Muscle layer of colon (tissue), 2 donors: ENCODE measurements at regions not wholly inside any gene's neighbourhood (a gene's known extent, or its start where the extent isn't known, plus 50 kb on each side); places are given as distances from the start of the nearest gene placed in this dataset.

Experiments
- H3K27ac ChIP-seq: one replicate; pipeline ENCODE4 v1.7.0; 2013; ENCODE audit warnings: low read depth, mild to moderate bottlenecking, low read length, moderate library complexity
- H3K27me3 ChIP-seq, 2 donors: one replicate each; pipeline ENCODE4 v1.7.0; 2013; ENCODE audit warnings: low read length in 2 of 2, mild to moderate bottlenecking in 2 of 2; ENCODE audit not compliant: insufficient read depth in 2 of 2, control insufficient read depth in 1 of 2
- H3K36me3 ChIP-seq: one replicate; pipeline ENCODE4 v1.7.0; 2013; ENCODE audit warnings: mild to moderate bottlenecking, low read length; ENCODE audit not compliant: insufficient read depth
- H3K4me1 ChIP-seq: one replicate; pipeline ENCODE4 v1.7.0; 2013; ENCODE audit warnings: mild to moderate bottlenecking, low read length; ENCODE audit not compliant: insufficient read depth
- H3K4me3 ChIP-seq, 2 donors: one replicate each; pipeline ENCODE4 v1.7.0; 2013; ENCODE audit warnings: low read length in 2 of 2, low read depth in 1 of 2, mild to moderate bottlenecking in 1 of 2, moderate library complexity in 1 of 2
- H3K9ac ChIP-seq: one replicate; pipeline ENCODE4 v1.7.0; 2013; ENCODE audit warnings: low read length
- H3K9me3 ChIP-seq: one replicate; pipeline ENCODE4 v1.7.0; 2013; ENCODE audit warnings: mild to moderate bottlenecking, low read length
- donor health status: abdominal sarcoma.
- donor health status: Adenocarcinoma of cecum.

DNA sequence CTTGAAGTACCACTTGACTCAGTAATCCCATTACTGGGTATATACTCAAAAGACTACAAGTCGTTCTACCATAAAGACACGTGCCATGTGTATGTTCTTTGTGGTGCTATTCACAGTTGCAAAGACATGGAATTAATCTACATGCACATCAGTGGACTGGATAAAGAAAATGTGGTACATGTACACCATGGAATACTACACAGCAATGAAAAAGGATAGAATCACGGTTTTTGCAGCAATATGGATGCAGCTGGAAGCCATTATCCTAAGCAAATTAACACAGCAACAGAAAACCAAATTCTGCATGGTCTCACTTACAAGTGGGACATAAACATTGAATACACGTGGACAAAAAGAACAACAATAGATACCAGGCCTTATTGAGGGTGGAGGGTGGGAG lies 583.4 kb upstream of the CELF2 start:
- Histone ChIP-seq H3K36me3 (no peaks in the 10 kb centered on the region), H3K27me3 (no peaks in the 10 kb centered on the region), H3K9ac (no peak overlapping the region), H3K9me3 (no peaks in the 10 kb centered on the region), H3K27ac (no peak overlapping the region), H3K4me3 (no peak overlapping the region), H3K4me1 (no peaks in the 10 kb centered on the region)

DNA sequence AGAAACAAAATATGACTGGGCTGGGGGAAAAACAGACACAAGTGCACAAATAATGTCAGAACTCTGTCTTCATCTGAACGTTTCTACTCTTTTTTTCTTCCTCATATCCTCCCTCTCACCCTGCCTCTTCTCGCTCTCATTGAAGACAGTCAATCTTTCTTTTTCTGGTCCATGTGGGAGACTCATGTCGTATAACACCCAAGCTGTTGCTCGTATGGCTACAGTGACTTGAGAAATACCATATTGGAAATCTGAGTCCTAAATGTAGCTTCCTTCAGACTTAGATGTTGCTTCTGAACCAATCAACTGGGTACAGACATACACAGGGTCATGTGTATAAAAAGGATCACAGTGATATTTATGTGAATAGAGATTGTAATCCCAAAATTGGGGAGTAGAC lies 579.8 kb upstream of the CELF2 start:
- Histone ChIP-seq H3K36me3 (no peaks in the 10 kb centered on the region), H3K9me3 (no peaks in the 10 kb centered on the region), H3K9ac (no peak overlapping the region), H3K4me3 (no peak overlapping the region), H3K27ac (no peak overlapping the region), H3K27me3 (no peaks in the 10 kb centered on the region), H3K4me1 (no peaks in the 10 kb centered on the region)

DNA sequence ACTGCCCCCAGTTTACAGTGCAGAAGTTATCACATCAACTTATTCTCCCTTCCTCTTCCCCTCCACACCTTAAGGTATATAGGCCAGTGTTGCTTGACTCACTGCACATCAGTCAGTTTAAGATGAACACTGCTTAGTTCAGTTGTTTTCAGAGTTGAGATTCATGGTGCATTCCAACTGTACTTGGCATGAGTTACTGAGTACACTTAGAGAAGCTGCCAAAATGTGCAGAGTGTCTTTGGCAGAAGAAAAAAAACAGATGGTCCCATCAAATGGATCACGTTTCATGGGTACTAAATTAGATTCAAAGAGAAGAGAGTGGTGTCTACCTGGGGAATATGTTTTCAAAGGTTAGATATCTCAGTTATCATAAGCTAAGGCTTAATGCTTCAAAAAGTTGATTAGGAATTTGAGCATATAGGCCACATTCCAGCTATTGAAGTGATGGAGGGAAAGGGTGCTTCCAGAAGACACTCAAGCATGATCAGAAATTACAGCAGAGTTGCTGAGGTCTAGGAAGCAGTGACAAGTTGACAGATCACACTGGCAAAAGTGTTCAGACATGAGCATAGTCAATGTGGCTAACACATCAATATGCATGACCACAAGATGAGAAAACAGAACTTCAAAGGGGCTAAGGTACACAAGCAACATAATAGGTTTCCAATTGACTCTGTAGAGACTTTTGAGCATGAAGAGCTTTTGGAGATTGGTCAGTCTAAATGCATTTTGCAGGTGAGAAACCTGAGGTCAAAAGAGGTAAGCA lies 579.2 kb upstream of the CELF2 start:
- no peaks in the 10 kb centered on the region for H3K4me1 ChIP-seq
- H3K27me3 ChIP-seq: no peaks in the 10 kb centered on the region
- H3K9ac ChIP-seq: no peak overlapping the region
- H3K27ac ChIP-seq: no peak overlapping the region
- H3K4me3 ChIP-seq: no peak overlapping the region
- H3K36me3 ChIP-seq: no peaks in the 10 kb centered on the region
- no peaks in the 10 kb centered on the region for H3K9me3 ChIP-seq

DNA sequence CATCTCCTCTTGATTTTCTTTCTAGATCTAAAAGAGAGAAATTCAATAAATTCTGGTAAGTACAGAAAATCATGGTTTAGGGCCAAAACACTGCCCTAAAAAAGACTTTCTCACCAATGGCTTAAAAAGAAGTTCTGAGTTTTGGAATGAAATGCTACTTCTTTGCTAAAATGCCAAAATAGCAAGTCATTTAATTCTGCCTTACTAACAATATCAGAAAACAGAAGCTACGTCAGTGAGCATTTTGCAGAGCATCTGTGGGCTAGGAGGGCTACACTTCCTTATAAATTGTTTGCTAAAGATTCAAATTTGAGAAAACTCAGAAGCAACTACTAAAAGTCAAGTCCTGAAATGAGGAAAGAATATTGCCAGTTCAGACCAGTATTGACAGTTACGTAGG lies 560.8 kb upstream of the CELF2 start:
- no peaks in the 10 kb centered on the region for H3K27me3 ChIP-seq

DNA sequence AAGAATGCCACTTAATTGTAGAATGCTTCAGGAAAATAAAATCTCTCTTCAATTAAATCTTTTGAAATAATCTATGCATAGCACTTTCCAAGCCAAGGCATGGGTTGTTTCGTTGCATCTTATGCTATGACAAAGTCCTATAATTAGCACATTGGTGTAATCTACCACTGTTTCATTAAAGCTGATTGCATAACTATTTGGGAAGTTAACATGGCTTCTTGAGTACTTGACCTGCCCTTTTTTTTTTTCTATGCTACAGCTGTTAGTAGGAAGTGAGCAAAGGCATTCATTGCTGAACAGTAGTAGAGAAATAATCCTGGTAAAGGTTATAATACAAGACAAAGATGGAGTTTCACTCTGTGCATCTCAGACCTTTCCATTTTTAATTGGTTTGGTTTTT lies 557.2 kb upstream of the CELF2 start:
- H3K27me3 ChIP-seq: no peaks in the 10 kb centered on the region
- H3K36me3 ChIP-seq: no peaks in the 10 kb centered on the region
- H3K4me1 ChIP-seq: no peaks in the 10 kb centered on the region
- H3K27ac ChIP-seq: no peak overlapping the region
- H3K4me3 ChIP-seq: no peak overlapping the region
- no peak overlapping the region for H3K9ac ChIP-seq
- H3K9me3 ChIP-seq: no peaks in the 10 kb centered on the region

More for the DNA sequence above, 560.8 kb upstream of the CELF2 start:
- H3K4me1 ChIP-seq: no peaks in the 10 kb centered on the region
- H3K36me3 ChIP-seq: no peaks in the 10 kb centered on the region
- H3K9me3 ChIP-seq: no peaks in the 10 kb centered on the region
- H3K9ac ChIP-seq: no peak overlapping the region
- no peak overlapping the region for H3K27ac ChIP-seq
- no peak overlapping the region for H3K4me3 ChIP-seq

DNA sequence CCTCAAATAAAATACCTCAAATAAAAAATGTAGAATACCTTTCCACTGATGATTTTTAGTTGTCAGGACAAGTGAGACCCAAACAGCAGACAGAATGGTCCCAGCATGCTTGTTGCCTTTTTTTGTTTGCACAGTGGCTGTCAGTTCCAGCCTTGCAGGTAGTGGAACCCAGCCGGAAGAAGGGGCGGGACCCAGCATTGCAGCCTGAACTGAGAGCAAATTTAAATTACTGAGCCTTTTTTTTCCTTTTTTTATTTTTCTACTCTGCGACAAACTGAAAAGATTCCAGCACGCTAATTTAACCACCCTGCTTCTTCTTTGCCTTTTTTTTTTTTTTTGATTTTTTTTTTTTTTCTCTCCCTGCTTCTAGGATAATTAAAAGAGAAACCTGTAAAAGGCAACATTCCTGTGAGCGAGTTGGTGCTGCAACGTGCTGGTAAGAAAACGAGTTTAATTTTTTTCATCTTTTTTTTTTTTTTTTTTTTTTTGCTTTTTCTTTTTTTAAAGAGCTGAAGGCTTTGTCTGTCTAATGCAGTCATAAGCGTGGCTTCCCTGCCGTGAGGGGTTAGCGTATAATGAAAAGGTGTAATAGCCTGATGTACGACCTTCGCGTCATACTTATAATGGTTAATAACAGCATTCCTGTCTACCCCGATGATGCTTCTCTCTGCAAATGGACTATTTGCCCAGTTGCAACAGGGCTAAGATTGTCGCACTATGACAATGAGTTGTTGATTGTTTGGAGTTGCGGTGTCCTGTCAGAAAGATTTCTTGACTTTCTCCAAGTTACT lies 555.3 kb upstream of the CELF2 start:
- no peaks in the 10 kb centered on the region for H3K9me3 ChIP-seq
- no peak overlapping the region for H3K27ac ChIP-seq
- H3K4me3 ChIP-seq: no peak overlapping the region
- no peak overlapping the region for H3K9ac ChIP-seq
- H3K4me1 ChIP-seq: no peaks in the 10 kb centered on the region
- H3K27me3 ChIP-seq: no peaks in the 10 kb centered on the region
- no peaks in the 10 kb centered on the region for H3K36me3 ChIP-seq

DNA sequence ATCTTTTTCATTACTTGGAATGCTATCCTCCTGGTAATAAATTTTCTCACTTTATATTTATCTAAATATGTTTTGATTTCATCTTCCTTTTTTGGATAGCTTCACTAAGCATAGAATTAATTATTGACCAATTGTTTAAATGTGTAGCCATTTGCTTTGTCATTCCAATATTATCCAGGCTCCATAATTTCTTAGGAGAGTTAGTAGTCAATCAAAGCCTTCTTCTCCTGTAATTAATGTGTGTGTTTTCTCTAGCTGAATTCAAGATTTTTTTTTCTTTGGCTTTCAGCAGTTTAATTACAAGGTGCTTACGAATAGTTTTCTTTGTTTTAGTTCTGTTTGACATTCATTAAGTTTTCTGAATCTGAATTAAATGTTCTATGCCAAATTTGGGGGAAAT lies 545.9 kb upstream of the CELF2 start:
- Histone ChIP-seq H3K27ac (no peak overlapping the region), H3K9ac (no peak overlapping the region), H3K9me3 (no peaks in the 10 kb centered on the region), H3K4me1 (no peaks in the 10 kb centered on the region), H3K4me3 (no peak overlapping the region), H3K36me3 (no peaks in the 10 kb centered on the region), H3K27me3 (no peaks in the 10 kb centered on the region)

DNA sequence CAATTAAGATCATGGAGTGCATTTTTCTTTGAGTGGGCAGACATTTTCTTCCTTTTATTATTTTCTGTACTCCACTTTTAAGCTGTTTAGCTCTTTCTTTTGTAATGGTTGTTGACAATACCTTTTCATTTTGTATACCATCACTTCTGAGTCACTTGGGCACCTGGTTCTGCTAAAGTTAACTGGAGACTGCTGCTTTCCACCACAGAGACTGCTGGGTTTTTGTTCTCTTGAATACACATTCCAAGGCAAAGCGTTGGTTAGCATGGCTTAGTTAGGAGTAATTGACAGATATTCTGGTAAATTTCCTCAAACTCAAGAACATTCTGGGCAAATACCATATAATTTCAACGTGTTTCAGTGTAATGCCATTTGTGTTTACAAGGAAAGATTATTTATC lies 541.9 kb upstream of the CELF2 start:
- Histone ChIP-seq H3K4me3 (no peak overlapping the region), H3K4me1 (no peaks in the 10 kb centered on the region), H3K9ac (no peak overlapping the region), H3K9me3 (no peaks in the 10 kb centered on the region), H3K27ac (no peak overlapping the region), H3K27me3 (no peaks in the 10 kb centered on the region), H3K36me3 (no peaks in the 10 kb centered on the region)

DNA sequence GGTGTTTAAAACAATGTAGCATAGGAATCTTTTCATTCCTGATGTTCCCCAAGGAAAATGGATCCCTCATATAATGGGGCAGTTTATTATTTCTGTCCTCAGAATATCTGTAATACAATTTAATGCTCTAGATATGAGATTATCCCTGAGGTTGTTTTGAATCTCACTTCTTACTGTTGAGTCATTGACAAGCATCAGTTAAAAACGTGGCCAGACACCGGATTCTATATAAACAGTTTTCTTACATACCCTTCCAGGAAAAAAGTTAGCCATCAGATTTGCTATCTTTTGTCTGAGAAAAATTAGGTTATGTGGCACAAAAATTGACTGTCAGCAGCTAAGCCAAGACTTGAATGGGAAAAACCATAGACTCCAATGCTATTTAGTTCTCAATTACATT lies 539.8 kb upstream of the CELF2 start:
- Histone ChIP-seq H3K9ac (no peak overlapping the region), H3K9me3 (no peaks in the 10 kb centered on the region), H3K4me1 (no peaks in the 10 kb centered on the region), H3K27ac (no peak overlapping the region), H3K4me3 (no peak overlapping the region), H3K27me3 (no peaks in the 10 kb centered on the region), H3K36me3 (no peaks in the 10 kb centered on the region)

DNA sequence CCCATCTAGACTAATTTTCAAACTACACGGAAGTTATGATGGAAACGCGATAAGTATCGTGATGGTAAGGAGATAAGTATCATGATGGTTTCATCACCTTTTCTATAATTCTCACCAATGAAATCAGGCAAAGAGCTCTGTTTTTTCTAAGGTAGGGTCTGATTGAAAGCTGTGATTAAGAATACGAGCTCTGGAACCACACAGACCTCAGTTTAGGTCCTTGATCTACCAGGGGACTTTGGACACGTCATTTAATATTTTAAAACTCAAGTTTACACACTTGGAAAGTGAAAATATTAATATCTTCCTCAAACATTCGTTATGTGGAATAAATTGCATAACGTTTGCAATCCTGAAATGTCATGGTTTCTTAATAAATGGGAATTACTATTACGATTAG lies 538.2 kb upstream of the CELF2 start:
- Histone ChIP-seq H3K36me3 (no peaks in the 10 kb centered on the region), H3K27ac (no peak overlapping the region), H3K9me3 (no peaks in the 10 kb centered on the region), H3K4me1 (no peaks in the 10 kb centered on the region), H3K9ac (no peak overlapping the region), H3K27me3 (no peaks in the 10 kb centered on the region), H3K4me3 (no peak overlapping the region)

DNA sequence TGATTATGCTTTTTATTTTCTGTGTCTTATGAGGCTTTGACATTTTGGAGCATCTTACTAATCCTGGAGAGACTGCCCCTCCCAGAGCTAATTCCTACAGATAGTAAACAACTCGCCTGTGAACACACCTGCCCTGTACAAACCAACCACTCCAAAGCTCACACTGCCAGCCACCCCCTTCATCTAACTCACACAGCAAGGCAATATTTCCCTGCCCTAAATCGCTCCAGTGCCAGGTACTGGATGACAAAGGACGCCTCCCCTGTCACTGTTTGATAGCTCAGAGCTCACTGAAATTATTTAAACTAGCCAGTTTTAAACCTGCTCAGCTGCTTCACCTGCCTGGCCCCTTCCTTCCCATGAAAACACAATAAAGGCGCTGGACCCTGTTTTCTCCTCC lies 535.1 kb upstream of the CELF2 start:
- Histone ChIP-seq H3K27ac (no peak overlapping the region), H3K4me3 (no peak overlapping the region), H3K4me1 (no peaks in the 10 kb centered on the region), H3K9ac (no peak overlapping the region), H3K27me3 (no peaks in the 10 kb centered on the region), H3K9me3 (no peaks in the 10 kb centered on the region), H3K36me3 (no peaks in the 10 kb centered on the region)

DNA sequence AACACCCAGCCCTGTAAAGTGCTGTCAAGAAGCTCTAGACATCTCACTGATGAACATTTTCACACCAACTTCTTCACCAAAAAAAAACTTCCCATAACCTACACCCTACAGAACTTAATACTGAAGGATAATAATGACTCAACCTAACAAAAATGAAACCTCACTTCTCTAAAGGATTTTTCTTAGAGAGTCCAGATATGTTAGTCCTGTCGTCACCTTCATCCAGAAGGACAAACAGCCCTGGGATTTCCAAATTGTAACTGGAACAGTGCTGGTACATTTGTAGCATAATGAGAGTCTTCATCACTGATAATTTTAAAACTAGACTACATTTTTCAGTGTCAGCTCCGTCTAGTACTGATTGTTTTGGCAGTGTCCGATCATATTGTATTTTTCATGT lies 528.6 kb upstream of the CELF2 start:
- Histone ChIP-seq H3K27ac (no peak overlapping the region), H3K27me3 (no peaks in the 10 kb centered on the region), H3K4me3 (no peak overlapping the region), H3K4me1 (no peaks in the 10 kb centered on the region), H3K36me3 (no peaks in the 10 kb centered on the region), H3K9ac (no peak overlapping the region), H3K9me3 (no peaks in the 10 kb centered on the region)
